CD4-positive, CD25-positive, alpha-beta regulatory T cell (primary cell): ENCODE measurements at regions not wholly inside any gene's neighbourhood (a gene's known extent, or its start where the extent isn't known, plus 50 kb on each side); places are given as distances from the start of the nearest gene placed in this dataset.

Experiments
- ATAC-seq, 2 donors: fragments of 150-1000 bp; cut with Tn5 transposase; one replicate each; pipeline ENCODE4 v1.10.0; 2021; ENCODE audit warnings: low read depth in 2 of 2, moderate number of reproducible peaks in 2 of 2, moderate library complexity in 1 of 2
- DNase-seq, 3 donors: peaks; one replicate each; pipeline versions ENCODE4 v3.0.0 to v3.0.0-alpha.2; 2012 to 2022; ENCODE audit warnings: mixed read lengths in 1 of 3
- H3K27ac ChIP-seq: one replicate; pipeline ENCODE4 v1.7.0; 2013; ENCODE audit warnings: mild to moderate bottlenecking, low read length; ENCODE audit not compliant: insufficient read depth, poor library complexity, severe bottlenecking
- H3K27me3 ChIP-seq: one replicate; pipeline ENCODE4 v1.7.0; 2013; ENCODE audit warnings: low read length; ENCODE audit not compliant: control insufficient read depth, insufficient read depth
- H3K36me3 ChIP-seq: one replicate; pipeline ENCODE4 v1.7.0; 2013; ENCODE audit warnings: mild to moderate bottlenecking, low read length, moderate library complexity; ENCODE audit not compliant: control insufficient read depth, insufficient read depth
- H3K4me1 ChIP-seq: 2 replicates; pipeline ENCODE4 v1.7.0; 2013; ENCODE audit warnings: mild to moderate bottlenecking, low read length; ENCODE audit not compliant: insufficient read depth, control insufficient read depth, poor library complexity, severe bottlenecking
- H3K4me3 ChIP-seq: one replicate; pipeline ENCODE4 v1.7.0; 2013; ENCODE audit warnings: low read depth, mild to moderate bottlenecking, low read length, moderate library complexity
- H3K9me3 ChIP-seq, 2 experiments: 1 replicate in 1 of 2; 2 replicates in 1 of 2; pipeline ENCODE4 v1.7.0; 2013; ENCODE audit warnings: low read length in 2 of 2, mild to moderate bottlenecking in 1 of 2, moderate library complexity in 1 of 2; ENCODE audit not compliant: control insufficient read depth in 2 of 2
- H3K27ac Mint-ChIP-seq, 3 donors: one replicate each; pipeline ENCODE4 v1.8.0; 2020 to 2022; ENCODE audit warnings: mild to moderate bottlenecking in 3 of 3, mixed read lengths in 3 of 3, moderate library complexity in 2 of 3
- H3K27me3 Mint-ChIP-seq: one replicate; pipeline ENCODE4 v1.8.0; 2022; ENCODE audit warnings: mild to moderate bottlenecking, mixed read lengths
- H3K36me3 Mint-ChIP-seq: one replicate; pipeline ENCODE4 v1.8.0; 2020; ENCODE audit warnings: mixed read lengths
- H3K4me1 Mint-ChIP-seq, 4 donors: one replicate each; pipeline ENCODE4 v1.8.0; 2020 to 2022; ENCODE audit warnings: mixed read lengths in 4 of 4, mild to moderate bottlenecking in 1 of 4
- H3K4me3 Mint-ChIP-seq, 4 donors: one replicate each; pipeline ENCODE4 v1.8.0; 2020 to 2022; ENCODE audit warnings: mild to moderate bottlenecking in 4 of 4, mixed read lengths in 4 of 4, moderate library complexity in 3 of 4
- H3K9me3 Mint-ChIP-seq, 7 donors: one replicate each; pipeline ENCODE4 v1.8.0; 2020 to 2022; ENCODE audit warnings: mixed read lengths in 7 of 7, mild to moderate bottlenecking in 3 of 7, moderate library complexity in 2 of 7

- no peak for ATAC-seq
- no peaks in the 10 kb centered on the region for H3K4me1 Mint-ChIP-seq
- H3K27ac Mint-ChIP-seq = no peak overlapping the region
These were observed 141.1 kb downstream of the TLR5 start for GRCh38 chr1:223001653-223002634.

GRCh38 chr1:223003549-223003948 lies 139.5 kb downstream of the TLR5 start:
- Mint-ChIP-seq H3K36me3 (peaks cover 25% of the 10 kb centered on the region), H3K9me3 (peaks cover 0 to 2% (median 0%) of the 10 kb centered on the region in 7 donors), H3K4me3 (no peak overlapping the region), H3K27me3 (no peaks in the 10 kb centered on the region), H3K27ac (no peak overlapping the region), H3K4me1 (no peaks in the 10 kb centered on the region)
- Histone ChIP-seq H3K4me3 (no peak overlapping the region), H3K27ac (no peak overlapping the region), H3K36me3 (peaks cover 2% of the 10 kb centered on the region), H3K4me1 (no peaks in the 10 kb centered on the region), H3K27me3 (no peaks in the 10 kb centered on the region), H3K9me3 (no peaks in the 10 kb centered on the region)
- no peak for DNase-seq
- no peak for ATAC-seq

More at GRCh38 chr1:223001653-223002634, 141.1 kb downstream of the TLR5 start:
- no peaks in the 10 kb centered on the region for H3K4me1 ChIP-seq
- H3K4me3 ChIP-seq = no peak overlapping the region
- no peak overlapping the region for H3K27ac ChIP-seq
- Mint-ChIP-seq H3K36me3 (peaks cover 27% of the 10 kb centered on the region), H3K9me3 (peaks cover 0 to 2% (median 0%) of the 10 kb centered on the region in 7 donors), H3K4me3 (no peak overlapping the region), H3K27me3 (no peaks in the 10 kb centered on the region)
- no peaks in the 10 kb centered on the region for H3K27me3 ChIP-seq
- H3K36me3 ChIP-seq = peaks cover 2% of the 10 kb centered on the region
- H3K9me3 ChIP-seq = no peaks in the 10 kb centered on the region
- no peak for DNase-seq

GRCh38 chr1:223006371-223006770 lies 136.7 kb downstream of the TLR5 start:
- Mint-ChIP-seq H3K27me3 (peaks cover 5% of the 10 kb centered on the region), H3K36me3 (peaks cover 25% of the 10 kb centered on the region), H3K27ac (no peak overlapping the region), H3K4me3 (no peak overlapping the region), H3K9me3 (peaks cover 0 to 2% (median 0%) of the 10 kb centered on the region in 7 donors), H3K4me1 (no peaks in the 10 kb centered on the region)
- no peak overlapping the region for H3K27ac ChIP-seq
- DNase-seq = no peak
- no peaks in the 10 kb centered on the region for H3K9me3 ChIP-seq
- peaks cover 2% of the 10 kb centered on the region for H3K36me3 ChIP-seq
- no peaks in the 10 kb centered on the region for H3K4me1 ChIP-seq
- no peak overlapping the region for H3K4me3 ChIP-seq
- H3K27me3 ChIP-seq = no peaks in the 10 kb centered on the region
- ATAC-seq = no peak

GRCh38 chr1:223006917-223007648 lies 136.0 kb downstream of the TLR5 start:
- H3K36me3 ChIP-seq = peaks cover 2% of the 10 kb centered on the region
- no peaks in the 10 kb centered on the region for H3K27me3 ChIP-seq
- no peak overlapping the region for H3K27ac ChIP-seq
- DNase-seq (no peak), ATAC-seq (no peak)
- no peaks in the 10 kb centered on the region for H3K4me1 ChIP-seq
- H3K27me3 Mint-ChIP-seq = peaks cover 5% of the 10 kb centered on the region
- H3K4me3 ChIP-seq = no peak overlapping the region
- H3K9me3 Mint-ChIP-seq = peaks cover 0 to 2% (median 0%) of the 10 kb centered on the region in 7 donors
- no peak overlapping the region for H3K4me3 Mint-ChIP-seq
- no peaks in the 10 kb centered on the region for H3K4me1 Mint-ChIP-seq
- no peak overlapping the region for H3K27ac Mint-ChIP-seq
- H3K36me3 Mint-ChIP-seq = peaks cover 23% of the 10 kb centered on the region
- H3K9me3 ChIP-seq = no peaks in the 10 kb centered on the region

GRCh38 chr1:223007935-223008334 lies 135.1 kb downstream of the TLR5 start:
- ATAC-seq = no peak
- no peaks in the 10 kb centered on the region for H3K4me1 Mint-ChIP-seq
- Histone ChIP-seq H3K4me1 (no peaks in the 10 kb centered on the region), H3K27ac (no peak overlapping the region), H3K27me3 (no peaks in the 10 kb centered on the region), H3K9me3 (no peaks in the 10 kb centered on the region), H3K4me3 (no peak overlapping the region), H3K36me3 (peaks cover 2% of the 10 kb centered on the region)
- H3K4me3 Mint-ChIP-seq = no peak overlapping the region
- H3K27ac Mint-ChIP-seq = no peak overlapping the region
- H3K9me3 Mint-ChIP-seq = peaks cover 0 to 2% (median 0%) of the 10 kb centered on the region in 7 donors
- H3K27me3 Mint-ChIP-seq = peaks cover 5% of the 10 kb centered on the region
- peaks cover 14% of the 10 kb centered on the region for H3K36me3 Mint-ChIP-seq
- no peak for DNase-seq

GRCh38 chr1:223008808-223009207 lies 134.2 kb downstream of the TLR5 start:
- H3K9me3 Mint-ChIP-seq = peaks cover 0 to 2% (median 0%) of the 10 kb centered on the region in 7 donors
- no peak for ATAC-seq
- H3K27me3 Mint-ChIP-seq = peaks cover 5% of the 10 kb centered on the region
- H3K27me3 ChIP-seq = no peaks in the 10 kb centered on the region
- no peaks in the 10 kb centered on the region for H3K4me1 Mint-ChIP-seq
- no peaks in the 10 kb centered on the region for H3K4me1 ChIP-seq
- no peak overlapping the region for H3K27ac Mint-ChIP-seq
- no peak for DNase-seq
- H3K36me3 Mint-ChIP-seq = peaks cover 13% of the 10 kb centered on the region
- H3K27ac ChIP-seq = no peak overlapping the region
- H3K4me3 Mint-ChIP-seq = no peak overlapping the region
- H3K4me3 ChIP-seq = no peak overlapping the region
- H3K36me3 ChIP-seq = no peaks in the 10 kb centered on the region
- no peaks in the 10 kb centered on the region for H3K9me3 ChIP-seq

- no peak for ATAC-seq
- H3K36me3 ChIP-seq = no peaks in the 10 kb centered on the region
- DNase-seq = no peak
- Mint-ChIP-seq H3K27me3 (peaks cover 5% of the 10 kb centered on the region), H3K36me3 (peaks cover 11% of the 10 kb centered on the region), H3K4me3 (no peak overlapping the region), H3K4me1 (no peaks in the 10 kb centered on the region), H3K27ac (no peak overlapping the region), H3K9me3 (peaks cover 0 to 2% (median 0%) of the 10 kb centered on the region in 7 donors)
- no peak overlapping the region for H3K27ac ChIP-seq
- no peak overlapping the region for H3K4me3 ChIP-seq
- no peaks in the 10 kb centered on the region for H3K27me3 ChIP-seq
- no peaks in the 10 kb centered on the region for H3K4me1 ChIP-seq
- no peaks in the 10 kb centered on the region for H3K9me3 ChIP-seq
These were observed 133.6 kb downstream of the TLR5 start for GRCh38 chr1:223009406-223009805.
